AG09309 (cell line): ENCODE measurements at regions not wholly inside any gene's neighbourhood (a gene's known extent, or its start where the extent isn't known, plus 50 kb on each side); places are given as distances from the start of the nearest gene placed in this dataset.

Source experiments
- DNase-seq: peaks from one replicate; pipeline ENCODE4 v3.0.0-alpha.2; 2010; ENCODE audit warnings: low read depth
- H3K4me3 ChIP-seq: 2 replicates; pipeline ENCODE4 v1.5.1; 2011; ENCODE audit warnings: mild to moderate bottlenecking, low read depth, low read length, moderate library complexity; ENCODE audit not compliant: control insufficient read depth
- TF ChIP-seq, protein P1 (sequence below): IDR thresholded peaks from 2 replicates; pipeline ENCODE4 v1.5.1; 2011; ENCODE audit warnings: mild to moderate bottlenecking, low read depth, low read length, inconsistent platforms; ENCODE audit not compliant: insufficient read depth, control insufficient read depth; ENCODE audit errors: missing control alignments

DNA sequence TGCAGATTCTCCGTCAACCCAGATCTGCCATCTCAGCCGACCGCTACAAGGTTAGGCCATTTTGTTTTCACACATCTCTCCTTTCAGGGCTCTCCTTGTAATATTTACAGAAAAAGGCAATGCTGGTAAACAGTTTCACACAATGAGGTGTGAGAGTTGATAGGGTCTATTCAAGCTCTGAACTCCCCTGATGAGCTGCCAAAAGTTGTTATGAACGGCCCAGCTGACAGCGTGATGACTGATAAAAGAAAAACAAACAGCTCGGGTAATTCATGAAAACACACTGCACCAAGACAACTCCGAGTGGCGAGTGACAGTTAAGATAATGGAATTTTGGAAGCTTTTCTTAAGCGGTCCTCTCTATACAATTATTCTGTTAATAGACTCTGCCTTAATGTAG is 68.1 kb upstream of the IRX5 start:
- TF ChIP-seq, protein P1, sequence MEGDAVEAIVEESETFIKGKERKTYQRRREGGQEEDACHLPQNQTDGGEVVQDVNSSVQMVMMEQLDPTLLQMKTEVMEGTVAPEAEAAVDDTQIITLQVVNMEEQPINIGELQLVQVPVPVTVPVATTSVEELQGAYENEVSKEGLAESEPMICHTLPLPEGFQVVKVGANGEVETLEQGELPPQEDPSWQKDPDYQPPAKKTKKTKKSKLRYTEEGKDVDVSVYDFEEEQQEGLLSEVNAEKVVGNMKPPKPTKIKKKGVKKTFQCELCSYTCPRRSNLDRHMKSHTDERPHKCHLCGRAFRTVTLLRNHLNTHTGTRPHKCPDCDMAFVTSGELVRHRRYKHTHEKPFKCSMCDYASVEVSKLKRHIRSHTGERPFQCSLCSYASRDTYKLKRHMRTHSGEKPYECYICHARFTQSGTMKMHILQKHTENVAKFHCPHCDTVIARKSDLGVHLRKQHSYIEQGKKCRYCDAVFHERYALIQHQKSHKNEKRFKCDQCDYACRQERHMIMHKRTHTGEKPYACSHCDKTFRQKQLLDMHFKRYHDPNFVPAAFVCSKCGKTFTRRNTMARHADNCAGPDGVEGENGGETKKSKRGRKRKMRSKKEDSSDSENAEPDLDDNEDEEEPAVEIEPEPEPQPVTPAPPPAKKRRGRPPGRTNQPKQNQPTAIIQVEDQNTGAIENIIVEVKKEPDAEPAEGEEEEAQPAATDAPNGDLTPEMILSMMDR, result no peak
- no peak overlapping the region for H3K4me3 ChIP-seq
- no peak for DNase-seq

DNA sequence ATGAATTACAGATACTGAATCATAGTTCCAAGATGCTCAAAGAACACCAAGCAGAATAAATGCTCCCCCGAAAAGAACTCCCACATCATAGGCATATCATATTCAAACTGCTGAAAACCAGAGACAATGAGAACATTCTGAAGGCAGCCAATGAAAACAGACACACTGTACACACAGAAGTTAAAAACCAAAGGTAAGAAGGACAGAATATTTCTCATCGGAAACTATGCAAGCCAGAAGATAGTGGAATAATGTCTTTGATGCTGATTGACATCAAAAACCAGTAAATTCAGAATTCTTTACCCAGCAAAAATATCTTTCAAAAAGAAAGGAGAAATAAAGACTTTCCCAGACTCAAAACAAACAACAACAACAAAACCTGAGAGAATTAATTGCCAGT is 73.8 kb upstream of the IRX5 start:
- H3K4me3 ChIP-seq, result no peak overlapping the region
- TF ChIP-seq, protein P1, result no peak
- DNase-seq, result no peak

DNA sequence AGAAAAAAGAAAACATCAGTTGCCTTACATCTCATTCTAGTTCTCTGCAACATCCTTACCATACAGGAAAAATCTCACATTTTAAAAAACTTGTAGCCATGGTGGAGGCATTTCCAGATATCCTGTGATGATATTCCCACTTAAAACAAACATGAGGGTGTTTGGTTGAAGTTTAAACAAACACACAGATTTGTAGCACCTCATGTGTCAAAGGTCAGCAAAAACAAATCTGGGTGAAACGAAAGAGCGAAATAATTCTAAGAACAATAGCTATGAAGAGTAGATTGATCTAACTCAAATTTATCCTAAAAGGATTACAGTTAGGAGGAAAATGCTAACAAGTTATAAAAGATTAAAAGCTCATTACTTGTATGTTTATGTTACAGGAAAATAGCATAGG is 83.1 kb upstream of the IRX5 start:
- no peak for DNase-seq
- TF ChIP-seq, protein P1, result no peak
- no peak overlapping the region for H3K4me3 ChIP-seq

DNA sequence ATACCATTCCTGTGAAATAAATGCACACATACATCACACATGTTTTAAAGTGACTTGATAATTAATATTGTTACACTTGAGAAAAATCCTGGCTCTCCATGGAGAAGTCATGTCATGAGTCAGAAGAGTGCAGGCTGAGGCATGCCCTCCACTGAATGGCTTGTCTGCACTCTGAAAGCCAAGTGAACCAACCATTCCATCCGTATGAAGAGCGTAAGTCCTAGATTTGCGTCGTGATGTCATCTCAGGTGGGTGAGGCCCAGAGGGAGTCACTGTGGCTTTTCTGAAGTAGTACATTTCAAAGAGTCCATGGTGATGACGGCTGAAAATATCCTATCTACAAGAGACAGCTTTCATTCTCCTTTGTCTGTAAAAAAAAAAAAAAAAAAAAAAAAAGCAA is 83.5 kb upstream of the IRX5 start:
- H3K4me3 ChIP-seq, result no peak overlapping the region
- DNase-seq, result no peak
- TF ChIP-seq, protein P1, result no peak

DNA sequence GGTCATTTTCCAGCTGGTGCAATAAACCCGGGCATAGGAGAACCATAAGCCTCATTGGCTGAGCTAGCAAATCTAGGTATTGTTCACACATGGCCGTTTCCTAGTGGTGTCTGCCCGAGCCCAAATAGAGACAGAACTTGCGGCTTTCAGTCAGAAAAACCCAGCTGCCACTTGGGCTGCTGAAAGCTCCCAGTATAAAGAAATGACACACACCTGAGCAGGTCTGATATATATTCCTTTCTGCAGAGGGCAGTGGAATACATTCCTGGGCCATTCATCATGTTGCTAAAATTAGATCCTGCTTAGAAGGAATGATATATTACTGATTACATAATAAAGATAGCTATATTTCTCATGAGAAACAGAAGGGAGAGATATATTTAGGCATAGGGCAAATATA is 83.9 kb upstream of the IRX5 start:
- no peak for DNase-seq
- TF ChIP-seq, protein P1, result no peak
- H3K4me3 ChIP-seq, result no peak overlapping the region

DNA sequence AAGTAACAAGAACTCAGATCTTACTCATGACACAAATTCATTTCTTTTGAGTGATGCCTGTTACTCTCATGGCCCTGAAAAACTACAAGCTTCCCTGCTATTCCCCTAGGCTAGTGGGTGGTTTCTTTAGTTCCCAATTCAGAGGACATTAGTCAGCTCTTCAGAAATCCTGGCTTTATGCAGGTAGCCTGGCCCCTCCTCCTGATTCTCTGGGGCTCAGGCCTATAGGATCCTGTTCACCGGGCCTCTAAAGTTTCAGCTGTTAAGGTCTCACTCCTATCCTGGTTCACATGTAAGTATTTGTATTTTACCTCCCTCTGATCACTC is 87.3 kb upstream of the IRX5 start:
- H3K4me3 ChIP-seq, result no peak overlapping the region
- TF ChIP-seq, protein P1, result no peak
- DNase-seq, result no peak

DNA sequence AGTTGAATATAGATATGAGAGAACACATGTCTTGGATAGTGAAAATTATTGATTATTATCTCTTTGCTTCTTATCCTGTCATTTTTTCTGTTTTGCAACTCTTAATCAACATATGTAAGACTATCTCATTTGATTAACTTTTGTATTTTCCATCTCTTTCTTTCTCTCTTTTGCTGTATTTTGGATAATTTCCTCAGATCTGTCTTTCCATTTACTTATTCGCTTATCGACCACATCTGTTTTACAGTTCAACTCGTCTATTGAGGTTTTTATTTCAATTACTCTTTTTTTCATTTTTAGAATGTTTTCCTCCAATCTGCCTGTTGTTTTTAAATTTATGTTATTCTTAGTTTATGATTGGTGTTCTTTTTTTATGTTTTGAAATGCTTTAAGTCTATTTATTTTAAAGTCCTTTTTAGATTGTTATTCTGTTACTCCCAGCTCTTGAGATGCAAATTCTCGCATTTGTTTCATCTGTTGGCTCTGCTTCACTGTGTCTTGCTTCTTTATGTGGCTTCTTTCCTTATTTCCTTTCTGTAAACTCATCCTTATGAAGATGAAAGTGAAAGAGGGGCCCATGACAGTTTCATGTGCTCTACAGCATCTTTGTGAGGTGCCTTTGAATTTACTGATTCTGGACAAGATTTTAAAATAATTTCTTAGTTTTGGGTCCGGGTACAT is 87.8 kb upstream of the IRX5 start:
- H3K4me3 ChIP-seq, result no peak overlapping the region
- TF ChIP-seq, protein P1, result no peak
- no peak for DNase-seq
